SK-MEL-5 (cell line): ENCODE measurements at regions not wholly inside any gene's neighbourhood (a gene's known extent, or its start where the extent isn't known, plus 50 kb on each side); places are given as distances from the start of the nearest gene placed in this dataset.

Experiments used
- DNase-seq: peaks from one replicate; pipeline ENCODE4 v3.0.0-alpha.2; 2016; ENCODE audit warnings: low read depth, low spot score
- in situ Hi-C: cut with HindIII; loops from 2 replicates; pipeline ENCODE4 v1.10.0; 2016; ENCODE audit warnings: low sequenced_read_pairs, high pct_unique_total_duplicates, low pct_unique_long_range_greater_than_20kb

DNA sequence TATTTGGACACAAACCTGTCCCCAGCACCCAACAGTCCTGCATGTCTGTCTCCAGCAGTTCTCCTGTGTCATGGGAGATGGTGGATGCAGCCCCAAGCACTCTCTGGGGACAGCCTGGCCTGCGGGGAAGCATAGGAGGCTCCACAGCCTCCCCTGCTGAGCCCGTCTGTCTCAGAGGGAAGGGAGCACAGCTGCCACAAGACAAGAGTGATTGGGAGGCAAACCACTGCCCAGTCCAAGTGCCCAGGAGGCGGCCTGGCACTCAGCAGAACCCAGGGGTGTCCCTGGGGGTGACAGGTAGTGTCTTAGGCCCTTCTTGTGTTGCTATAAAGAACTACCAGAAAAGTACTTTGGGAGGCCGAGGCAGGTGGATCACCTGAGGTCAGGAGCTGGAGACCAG is 211.2 kb upstream of the MYT1L start:
- in situ Hi-C loops, result no loop called here
- DNase-seq, result no peak

- DNase-seq, result no peak
- in situ Hi-C loops, result no loop called here
Measured at GRCh38 chr2:2540406-2540805, 209.3 kb upstream of the MYT1L start.

DNA sequence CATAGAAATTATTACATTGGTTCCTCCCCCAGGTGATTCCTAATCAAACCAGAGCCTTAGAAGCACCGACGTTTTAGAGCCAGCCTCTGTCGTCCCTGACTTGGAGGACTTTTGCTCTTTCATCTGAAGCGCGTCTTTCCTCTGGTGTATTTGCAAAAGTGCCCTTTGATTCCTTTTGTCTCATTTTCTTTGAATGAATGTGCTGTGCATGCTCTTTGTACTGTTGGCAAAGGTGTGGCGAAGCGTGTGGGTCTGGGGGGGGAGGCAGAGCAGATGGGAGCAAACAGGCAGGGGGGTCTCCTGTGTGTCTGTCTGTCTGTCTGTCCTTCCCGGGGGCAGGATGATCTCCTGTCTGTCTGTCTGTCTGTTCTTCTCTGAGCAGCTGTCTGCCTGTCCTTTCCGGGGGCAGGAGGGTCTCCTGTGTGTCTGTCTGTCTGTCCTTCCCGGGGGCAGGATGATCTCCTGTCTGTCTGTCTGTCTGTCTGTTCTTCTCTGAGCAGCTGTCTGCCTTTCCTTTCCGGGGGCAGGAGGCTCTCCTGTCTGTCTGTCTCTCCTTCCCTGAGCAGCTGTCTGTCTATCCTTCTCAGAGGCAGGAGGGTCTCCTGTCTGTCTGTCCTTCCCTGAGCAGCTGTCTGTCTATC is 205.5 kb upstream of the MYT1L start:
- DNase-seq, result no peak
- in situ Hi-C loops, result no loop called here

DNA sequence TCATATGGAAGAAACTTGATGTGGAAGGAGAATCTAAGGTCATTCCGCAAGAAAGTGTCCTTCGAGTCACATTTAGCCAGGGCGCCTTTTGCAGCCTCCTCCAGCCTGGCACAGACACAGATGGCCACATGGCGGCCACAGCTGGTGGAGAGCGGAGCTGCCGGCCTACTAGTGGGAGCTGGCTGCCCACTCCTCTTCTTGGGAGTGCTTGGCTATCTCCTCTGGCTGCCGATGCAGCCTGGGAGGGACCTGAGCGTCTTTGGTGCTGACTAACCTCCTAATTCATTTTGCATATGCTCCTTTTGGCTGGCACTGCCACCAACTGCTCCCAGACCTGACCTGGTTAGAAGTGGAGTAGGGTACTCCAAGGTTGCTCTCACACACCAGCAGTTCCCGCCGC is 199.3 kb upstream of the MYT1L start:
- DNase-seq, result peak; percentile 25
- in situ Hi-C loops, result no loop called here

DNA sequence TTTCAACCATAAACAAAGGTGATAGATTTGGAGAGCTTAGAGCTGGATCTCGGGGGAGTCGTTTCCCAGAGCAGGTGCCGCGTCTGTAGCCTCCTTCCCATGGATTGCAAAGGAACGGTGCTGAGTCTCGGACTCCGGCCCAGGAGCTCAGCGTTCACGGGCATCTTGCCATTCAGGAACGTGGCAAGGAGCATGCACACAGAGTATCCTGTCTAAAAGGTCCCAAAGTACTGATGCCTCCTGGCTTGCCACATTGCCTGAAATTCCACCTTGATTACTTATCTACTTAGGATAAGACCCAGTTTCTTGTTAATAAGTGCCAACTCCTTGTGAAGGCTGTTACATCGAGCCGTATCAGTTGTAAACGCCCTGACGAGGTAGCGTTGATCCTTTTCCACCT is 197.8 kb upstream of the MYT1L start:
- DNase-seq, result no peak
- in situ Hi-C loops, result no loop called here

GRCh38 chr2:2527148-2527547 is 196.1 kb upstream of the MYT1L start:
- in situ Hi-C loops, result no loop called here
- peak; percentile 66 for DNase-seq

GRCh38 chr2:2524348-2524941 is 193.4 kb upstream of the MYT1L start:
- in situ Hi-C loops, result no loop called here
- no peak for DNase-seq

- in situ Hi-C loops, result no loop called here
Measured at GRCh38 chr2:2523461-2524347, 192.6 kb upstream of the MYT1L start.

GRCh38 chr2:2520401-2520811 is 189.3 kb upstream of the MYT1L start:
- in situ Hi-C loops, result no loop called here

More at GRCh38 chr2:2523461-2524347, 192.6 kb upstream of the MYT1L start:
- no peak for DNase-seq

GRCh38 chr2:2519381-2519780 is 188.3 kb upstream of the MYT1L start:
- in situ Hi-C loops, result no loop called here
- DNase-seq, result no peak

More at GRCh38 chr2:2520401-2520811, 189.3 kb upstream of the MYT1L start:
- no peak for DNase-seq

- no peak for DNase-seq
- in situ Hi-C loops, result no loop called here
Measured at GRCh38 chr2:2517399-2517798, 186.3 kb upstream of the MYT1L start.

DNA sequence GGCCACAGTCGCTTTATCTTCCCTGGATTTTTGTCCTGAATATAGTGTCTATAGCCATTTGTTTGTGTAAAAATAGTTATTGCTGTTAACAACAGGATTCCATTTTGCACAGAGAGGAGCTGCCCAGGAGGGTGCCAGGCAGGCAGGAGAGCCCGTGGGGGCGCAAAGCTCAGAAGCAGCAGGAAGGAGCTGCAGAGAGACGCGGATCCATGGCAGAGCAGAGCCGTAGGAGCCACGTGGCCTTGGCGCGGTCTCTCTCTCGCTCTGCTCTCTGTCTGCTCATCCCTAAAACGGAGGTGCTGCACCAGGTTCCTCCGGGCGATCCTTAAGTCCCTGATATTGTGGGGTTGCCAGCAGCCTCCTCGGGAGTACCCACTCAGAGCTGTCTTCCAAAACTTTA is 185.3 kb upstream of the MYT1L start:
- DNase-seq, result no peak
- in situ Hi-C loops, result no loop called here

DNA sequence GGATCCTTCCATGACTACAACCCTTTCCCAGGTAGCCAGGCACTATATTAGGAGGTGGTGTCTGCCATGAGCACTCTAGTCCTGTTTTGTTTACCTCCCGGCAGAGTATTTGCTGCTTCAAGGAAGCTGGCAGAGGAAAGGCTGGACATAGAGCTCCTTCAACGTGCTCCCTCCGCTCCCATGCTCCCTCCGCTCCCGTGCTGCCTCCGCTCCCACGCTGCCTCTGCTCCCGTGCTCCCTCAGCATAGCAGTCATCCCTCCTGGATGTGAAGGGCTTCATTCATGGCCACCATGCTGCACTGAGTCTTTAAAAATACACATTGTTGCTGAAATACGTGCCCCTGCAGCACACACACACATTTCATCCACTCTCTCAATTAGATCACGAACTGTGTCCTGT is 181.9 kb upstream of the MYT1L start:
- no peak for DNase-seq
- in situ Hi-C loops, result no loop called here

DNA sequence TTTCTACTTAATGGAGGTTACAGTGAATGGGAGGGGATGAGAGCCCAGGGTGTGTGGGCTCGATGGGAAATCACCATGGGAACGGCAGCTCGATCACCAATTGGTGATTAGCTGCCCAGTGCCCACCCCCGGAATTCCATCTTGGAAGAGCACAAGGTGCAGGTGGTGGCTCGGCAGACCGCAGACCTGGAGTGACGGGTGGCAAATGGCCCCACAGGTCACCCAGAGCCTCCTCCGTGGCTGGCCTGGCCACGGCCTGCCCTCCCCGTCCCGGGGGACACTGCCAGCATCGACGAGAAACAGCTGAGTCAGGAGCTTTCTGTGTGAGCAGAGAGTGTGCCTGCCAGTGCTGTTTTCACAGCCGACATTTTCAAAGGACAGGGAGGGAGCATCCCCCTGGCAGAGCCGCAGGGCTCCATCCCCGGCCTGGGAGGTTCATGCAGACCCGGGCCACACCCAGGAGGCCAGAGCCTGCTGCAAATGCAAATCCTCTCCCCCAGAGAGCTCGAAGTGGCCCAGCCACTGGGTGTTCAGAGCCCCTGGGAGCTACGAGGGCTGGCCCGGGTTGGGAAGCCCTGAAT is 176.4 kb upstream of the MYT1L start:
- in situ Hi-C loops, result no loop called here
- no peak for DNase-seq

GRCh38 chr2:2506536-2506935 is 175.5 kb upstream of the MYT1L start:
- no peak for DNase-seq
- in situ Hi-C loops, result no loop called here

DNA sequence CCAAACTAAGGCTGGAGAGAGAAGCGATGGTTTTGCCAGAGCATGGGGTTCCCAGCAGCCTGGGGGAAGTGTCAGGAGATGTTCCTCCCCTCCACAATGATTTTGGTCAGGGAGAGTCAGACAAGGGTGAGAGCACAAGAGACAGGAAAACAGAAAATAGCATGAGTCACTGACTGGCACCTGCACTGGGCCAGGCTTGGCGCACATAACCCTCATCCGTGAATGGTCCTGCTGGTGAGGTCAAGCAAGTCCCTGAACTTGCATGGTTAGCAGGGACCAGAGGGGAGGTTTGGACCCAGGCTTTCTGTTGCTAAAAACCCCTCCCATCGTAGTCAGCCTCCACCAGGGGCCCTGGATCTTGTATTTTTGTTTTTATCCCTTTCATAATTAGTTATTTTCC is 174.5 kb upstream of the MYT1L start:
- DNase-seq, result no peak
- in situ Hi-C loops, result no loop called here

- in situ Hi-C loops, result no loop called here
- DNase-seq, result no peak
Measured at GRCh38 chr2:2503864-2504418, 172.9 kb upstream of the MYT1L start.

GRCh38 chr2:2502201-2502549 is 171.1 kb upstream of the MYT1L start:
- in situ Hi-C loops, result no loop called here
- no peak for DNase-seq
